NCI-H1105 (cell line): ENCODE measurements at regions not wholly inside any gene's neighbourhood (a gene's known extent, or its start where the extent isn't known, plus 50 kb on each side); places are given as distances from the start of the nearest gene placed in this dataset.

Experiments used
- DNase-seq: peaks from one replicate; lab custom pipeline; 2025; lab: John Stamatoyannopoulos, UW

- no peak for DNase-seq
Observed at GRCh38 chr17:77746393-77746792, 212.1 kb upstream of the TNRC6C start.

DNA sequence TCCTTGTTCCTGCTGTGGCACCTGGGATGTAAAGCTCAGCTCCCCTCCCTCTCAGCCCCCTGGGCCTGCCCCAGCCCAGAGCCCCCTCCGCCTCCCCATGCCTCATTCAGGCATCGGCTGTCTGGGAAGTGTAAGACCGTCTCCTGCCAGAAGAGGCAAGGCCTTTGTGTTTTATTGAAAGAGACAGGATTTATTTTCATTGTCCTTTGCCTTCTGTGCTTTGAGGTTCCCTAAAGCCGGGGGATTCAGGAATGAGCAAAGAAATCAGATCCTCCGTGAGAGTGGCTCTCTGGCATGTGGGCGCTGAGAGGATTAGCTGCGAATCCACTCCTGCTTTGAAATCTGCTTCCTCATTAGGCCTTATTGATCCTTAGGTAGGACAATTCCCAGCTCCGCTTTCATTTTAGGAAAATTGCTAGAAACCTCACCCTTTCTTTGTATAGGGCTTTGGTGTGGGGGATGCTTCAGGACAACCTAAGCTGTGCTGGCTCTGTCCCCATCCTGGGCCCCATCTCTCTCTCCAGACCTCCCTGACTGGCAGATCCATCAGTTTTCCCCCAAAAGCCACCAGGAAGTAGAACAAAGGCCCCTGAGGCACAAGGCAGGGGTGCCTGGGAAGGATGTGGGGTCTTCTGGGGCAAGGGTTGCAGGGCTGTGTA lies 211.5 kb upstream of the TNRC6C start:
- no peak for DNase-seq

GRCh38 chr17:77748436-77748835 lies 210.1 kb upstream of the TNRC6C start:
- DNase-seq, result no peak

- DNase-seq, result no peak
Observed at GRCh38 chr17:77749321-77749751, 209.2 kb upstream of the TNRC6C start.

GRCh38 chr17:77749989-77750388 lies 208.5 kb upstream of the TNRC6C start:
- no peak for DNase-seq

- no peak for DNase-seq
Observed at GRCh38 chr17:77750427-77751043, 208.0 kb upstream of the TNRC6C start.

GRCh38 chr17:77753246-77753645 lies 205.3 kb upstream of the TNRC6C start:
- no peak for DNase-seq

DNA sequence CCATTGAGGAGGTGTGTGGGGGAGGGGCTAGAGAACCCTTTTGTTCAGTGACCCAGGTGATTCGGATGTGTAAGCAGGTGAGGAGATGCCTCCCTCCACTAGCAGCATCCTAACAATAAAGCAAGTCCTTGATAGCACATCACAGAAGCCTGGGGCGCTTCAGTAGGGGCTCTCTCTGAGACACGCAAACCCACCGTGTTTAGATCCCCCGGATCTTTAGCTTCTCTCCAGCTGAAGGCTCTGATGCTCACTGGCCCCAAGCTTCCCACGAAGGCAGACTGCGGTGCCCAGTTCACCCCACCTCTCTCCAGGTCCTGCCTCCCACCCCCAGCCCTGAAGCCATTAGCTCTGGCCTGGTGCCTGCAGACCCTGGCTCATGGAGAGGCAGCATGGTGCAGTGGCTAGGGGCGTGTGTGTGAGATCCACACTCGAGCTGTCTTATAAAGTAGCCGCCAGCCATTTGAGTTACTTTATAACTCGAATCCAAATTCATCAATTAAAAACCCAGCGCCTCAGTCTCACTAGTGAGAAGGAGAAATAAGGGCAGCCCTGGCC lies 204.7 kb upstream of the TNRC6C start:
- DNase-seq, result no peak

DNA sequence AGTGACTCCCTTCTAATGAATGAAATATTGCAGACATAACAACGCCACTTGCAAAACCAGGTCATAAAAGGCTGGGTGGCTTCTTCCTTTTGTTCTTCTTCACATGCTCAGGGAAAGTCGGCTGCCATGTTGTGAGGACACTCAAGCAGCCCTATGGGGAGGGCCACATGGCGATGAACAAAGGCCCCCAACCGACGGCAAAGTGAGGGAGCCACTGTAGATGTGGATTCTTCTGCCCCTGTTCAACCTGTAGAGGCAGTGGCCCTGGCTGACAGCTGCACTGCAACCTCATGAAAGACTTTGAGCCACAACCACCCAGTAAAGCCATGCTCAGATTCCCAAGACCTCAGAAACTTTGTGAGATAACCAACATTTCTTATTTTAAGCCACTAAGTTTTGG lies 203.5 kb upstream of the TNRC6C start:
- no peak for DNase-seq

- DNase-seq, result no peak
Observed at GRCh38 chr17:77755410-77755963, 203.0 kb upstream of the TNRC6C start.

DNA sequence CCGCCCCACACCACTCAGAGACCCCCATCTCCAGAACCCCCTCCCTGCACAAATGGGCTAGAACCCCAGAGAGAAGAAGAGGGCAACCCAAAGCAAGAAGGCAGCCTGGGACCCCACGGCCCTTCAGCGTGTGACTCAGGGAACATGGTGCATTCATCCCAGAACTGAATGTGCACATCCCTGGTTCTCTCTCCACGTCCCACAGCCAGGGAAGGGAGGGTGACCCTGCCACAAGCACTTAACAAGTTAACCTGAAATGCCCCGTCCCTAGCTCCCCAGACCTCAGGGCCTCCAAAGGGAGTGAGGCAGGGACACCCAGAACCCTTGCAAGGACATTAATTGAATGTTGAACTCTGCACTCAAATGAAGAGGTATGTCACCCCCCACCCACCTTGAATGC lies 202.5 kb upstream of the TNRC6C start:
- no peak for DNase-seq

- DNase-seq, result no peak
Observed at GRCh38 chr17:77756846-77757560, 201.5 kb upstream of the TNRC6C start.

DNA sequence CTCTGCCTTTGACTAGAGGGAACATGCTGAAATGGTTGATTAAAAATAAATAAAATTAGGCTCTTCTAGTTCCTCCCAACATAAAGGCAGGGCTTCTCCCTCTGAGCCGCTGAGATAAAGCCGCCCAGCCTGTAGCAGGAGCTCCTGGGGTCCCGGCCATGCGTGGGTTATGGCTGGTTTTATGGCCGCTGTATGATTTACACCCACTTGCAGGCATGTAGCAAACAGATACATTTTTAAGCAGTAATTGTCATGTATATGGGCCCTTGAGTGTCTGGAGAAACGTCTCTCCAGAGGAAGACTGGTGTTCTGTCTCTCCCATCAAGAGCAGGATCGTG lies 201.0 kb upstream of the TNRC6C start:
- DNase-seq, result no peak

GRCh38 chr17:77763023-77763422 lies 195.5 kb upstream of the TNRC6C start:
- DNase-seq, result no peak

DNA sequence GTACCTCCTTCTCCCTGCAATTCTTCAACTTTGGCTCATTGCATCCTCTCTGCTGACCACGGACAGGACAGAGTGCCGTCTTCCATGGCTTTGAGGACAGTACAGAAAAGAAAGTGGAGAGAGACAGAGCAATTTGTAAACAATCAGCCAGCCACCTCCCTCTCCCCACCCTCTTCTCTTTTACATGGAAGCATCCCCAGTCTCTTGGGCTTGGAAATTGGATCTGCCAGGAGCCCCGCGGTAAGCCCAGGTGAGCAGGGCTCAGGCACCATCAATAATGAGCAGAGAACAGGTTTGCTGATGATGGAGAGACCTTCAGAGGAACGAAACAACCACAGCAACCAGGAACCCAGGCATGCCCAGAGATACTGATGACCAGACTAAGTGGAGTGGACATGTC lies 194.9 kb upstream of the TNRC6C start:
- no peak for DNase-seq

DNA sequence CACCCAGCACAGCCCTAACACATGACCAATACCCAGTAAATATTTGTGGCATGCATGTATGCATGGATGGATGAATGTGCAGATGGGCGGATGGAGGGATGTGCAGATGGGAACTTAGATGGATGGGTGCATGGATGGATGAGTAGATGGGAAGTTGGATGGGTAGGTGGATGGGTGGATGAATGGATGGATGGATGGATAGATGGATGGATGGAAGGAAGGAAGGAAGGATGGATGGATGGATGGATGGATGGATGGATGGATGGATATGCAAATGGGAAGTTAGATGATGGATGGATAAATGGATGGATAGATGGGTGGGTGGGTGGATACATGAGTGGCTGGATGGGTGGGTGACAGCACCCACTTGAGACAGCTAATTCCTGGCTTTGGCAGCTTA lies 193.2 kb upstream of the TNRC6C start:
- DNase-seq, result no peak

GRCh38 chr17:77767148-77767547 lies 191.4 kb upstream of the TNRC6C start:
- DNase-seq, result no peak

DNA sequence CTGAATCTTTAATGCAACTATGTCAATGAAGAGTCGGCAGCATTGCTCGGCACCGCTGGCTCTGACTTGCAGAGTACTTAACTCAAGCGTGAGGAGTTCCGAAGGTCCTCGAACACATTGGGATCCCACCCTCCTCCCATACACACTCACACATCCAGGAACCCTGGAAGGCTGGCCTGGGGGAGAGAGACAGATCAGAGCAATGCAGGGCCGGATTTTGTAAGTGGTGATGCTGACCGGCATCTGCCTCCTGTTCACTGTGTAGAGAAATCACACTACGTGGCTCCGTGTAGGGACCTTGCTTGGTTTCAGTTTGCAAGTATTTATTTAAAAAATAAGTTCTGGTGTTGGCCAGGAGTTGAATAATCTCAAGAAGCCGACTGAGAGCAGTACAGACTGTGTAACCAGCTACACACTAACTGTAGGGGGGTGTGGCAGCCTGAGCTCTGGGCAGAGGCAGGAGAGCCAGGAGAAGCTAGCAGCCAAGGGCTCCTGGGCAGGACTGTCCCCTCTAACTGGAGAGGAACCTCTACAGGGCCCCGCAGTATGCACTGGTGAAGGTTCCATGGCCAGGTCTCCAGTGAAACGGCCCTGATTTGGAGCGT lies 190.2 kb upstream of the TNRC6C start:
- DNase-seq, result no peak

DNA sequence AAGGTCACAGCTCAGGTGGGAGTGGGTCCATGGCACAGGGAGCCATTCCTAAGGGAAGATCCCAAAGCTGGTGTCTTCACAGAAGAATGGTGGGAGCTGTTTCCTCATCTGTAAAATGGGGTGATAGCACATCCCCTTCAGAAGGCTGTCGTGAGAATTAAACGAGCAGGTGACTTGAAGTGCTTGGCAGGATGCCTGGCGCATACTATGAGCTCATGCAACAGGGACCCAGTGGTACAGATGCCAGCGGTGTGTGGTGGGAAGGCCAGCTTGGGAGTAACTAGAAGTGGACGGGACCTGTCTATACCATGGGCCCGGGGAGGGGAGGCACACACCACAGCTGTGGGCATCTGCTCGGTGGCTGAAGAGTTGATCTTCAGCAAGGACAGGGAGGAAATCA lies 189.3 kb upstream of the TNRC6C start:
- DNase-seq, result peak; percentile 7

DNA sequence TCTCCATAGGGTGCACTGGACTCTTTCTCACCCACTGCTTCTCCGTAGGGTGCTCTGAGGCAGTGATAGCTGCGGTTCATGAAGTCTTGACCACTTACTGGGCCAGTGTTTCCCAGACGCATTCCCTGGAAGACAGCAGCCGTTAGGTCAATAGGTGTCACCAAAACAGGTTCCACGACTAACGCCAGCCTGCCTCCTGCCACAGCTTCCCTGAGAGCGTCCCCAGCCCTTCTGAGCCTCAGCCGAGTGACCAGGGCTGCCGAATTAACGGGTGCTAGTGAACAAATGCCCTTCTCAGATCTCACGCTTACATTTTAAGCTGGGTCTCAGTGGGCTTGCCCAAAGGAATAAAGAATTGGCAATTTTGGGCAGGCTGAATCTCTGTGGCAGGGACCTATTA lies 188.7 kb upstream of the TNRC6C start:
- no peak for DNase-seq

- no peak for DNase-seq
Observed at GRCh38 chr17:77770331-77771105, 188.0 kb upstream of the TNRC6C start.

DNA sequence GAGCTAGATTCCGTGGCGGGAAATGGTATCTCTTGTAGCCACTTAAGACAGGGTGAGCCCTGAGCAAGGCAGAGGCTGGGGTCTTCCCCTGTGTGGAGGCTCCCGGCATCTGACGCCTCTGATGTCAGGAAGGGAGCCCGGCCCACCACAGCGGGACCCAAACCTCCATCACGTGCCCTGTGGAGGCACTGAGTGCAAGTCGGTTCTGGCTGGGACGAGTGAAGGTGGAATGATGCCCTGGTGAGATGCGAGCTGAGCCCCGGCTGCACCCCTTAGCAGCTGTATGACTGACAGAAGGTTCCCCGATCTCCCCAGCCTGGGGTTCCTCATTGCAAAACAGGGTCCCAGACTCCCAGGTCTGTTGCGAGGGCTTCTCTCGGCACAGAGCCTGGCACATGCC lies 187.4 kb upstream of the TNRC6C start:
- DNase-seq, result no peak
